HG03558 (cell line): ENCODE measurements at regions not wholly inside any gene's neighbourhood (a gene's known extent, or its start where the extent isn't known, plus 50 kb on each side); places are given as distances from the start of the nearest gene placed in this dataset.
"Not testable (repeated sequence)": the region's sequence is repeated elsewhere in the genome, so short reads cannot be mapped to it uniquely, and the experiment has no call there.

Source experiments
- ATAC-seq: cut with Tn5 transposase; IDR thresholded peaks from one replicate; pipeline ENCODE4 v1.9.1; 2021; ENCODE audit warnings: moderate number of reproducible peaks; ENCODE audit not compliant: unreplicated experiment; ENCODE audit errors: extremely low read depth

- no peak for ATAC-seq
Observed at GRCh38 chr6:15132854-15133670, 112.8 kb upstream of the JARID2 start.

- ATAC-seq = no peak
Observed at GRCh38 chr6:15137086-15137485, 108.8 kb upstream of the JARID2 start.

GRCh38 chr6:15143086-15143485, 102.8 kb upstream of the JARID2 start:
- ATAC-seq = no peak

- no peak for ATAC-seq
Observed at GRCh38 chr6:15143540-15143939, 102.3 kb upstream of the JARID2 start.

GRCh38 chr6:15145821-15146220, 100.0 kb upstream of the JARID2 start:
- no peak for ATAC-seq

- ATAC-seq = no peak
Observed at GRCh38 chr6:15147827-15148226, 98.0 kb upstream of the JARID2 start.

- ATAC-seq = no peak
Observed at GRCh38 chr6:15148356-15148946, 97.4 kb upstream of the JARID2 start.

GRCh38 chr6:15150207-15150606, 95.7 kb upstream of the JARID2 start:
- ATAC-seq = no peak

- ATAC-seq = no peak
Observed at GRCh38 chr6:15152700-15153099, 93.2 kb upstream of the JARID2 start.

GRCh38 chr6:15153191-15153590, 92.7 kb upstream of the JARID2 start:
- no peak for ATAC-seq

- ATAC-seq = no peak
Observed at GRCh38 chr6:15157479-15157878, 88.4 kb upstream of the JARID2 start.

- ATAC-seq = no peak
Observed at GRCh38 chr6:15158821-15159619, 86.8 kb upstream of the JARID2 start.

- no peak for ATAC-seq
Observed at GRCh38 chr6:15160812-15161211, 85.1 kb upstream of the JARID2 start.

GRCh38 chr6:15164855-15165254, 81.0 kb upstream of the JARID2 start:
- not testable (repeated sequence) for ATAC-seq

- ATAC-seq = no peak
Observed at GRCh38 chr6:15166121-15166520, 79.7 kb upstream of the JARID2 start.

GRCh38 chr6:15170126-15170525, 75.7 kb upstream of the JARID2 start:
- no peak for ATAC-seq

- ATAC-seq = no peak
Observed at GRCh38 chr6:15171026-15171425, 74.8 kb upstream of the JARID2 start.

GRCh38 chr6:15176816-15177370, 69.0 kb upstream of the JARID2 start:
- ATAC-seq = no peak

- ATAC-seq = no peak
Observed at GRCh38 chr6:15183979-15184378, 61.9 kb upstream of the JARID2 start.

GRCh38 chr6:15184441-15184861, 61.4 kb upstream of the JARID2 start:
- no peak for ATAC-seq

GRCh38 chr6:15185111-15185510, 60.8 kb upstream of the JARID2 start:
- not testable (repeated sequence) for ATAC-seq
